OCI-LY3 (cell line): ENCODE measurements at regions not wholly inside any gene's neighbourhood (a gene's known extent, or its start where the extent isn't known, plus 50 kb on each side); places are given as distances from the start of the nearest gene placed in this dataset.

Experiments
- H2AFZ ChIP-seq: fragments of 200-600, 300-600 bp; shearing (Covaris generic); 2 replicates; pipeline ENCODE4 v1.6.0; 2014; ENCODE audit warnings: antibody characterized with exemption, low read depth, low read length
- H3K27ac ChIP-seq: fragments of 200-600, 300-600 bp; sonication (generic); 2 replicates; pipeline ENCODE4 v1.5.1; 2014; ENCODE audit warnings: mild to moderate bottlenecking, low read length, moderate library complexity, mixed read lengths
- H3K27me3 ChIP-seq: fragments of 200-600, 300-600 bp; sonication (generic); 2 replicates; pipeline ENCODE4 v1.6.1; 2014; ENCODE audit warnings: low read depth, low read length, mixed read lengths
- H3K36me3 ChIP-seq: fragments of 200-600, 300-600 bp; sonication (generic); replicated peaks from 2 replicates; pipeline ENCODE3; 2014; ENCODE audit warnings: low read depth, low read length, mixed read lengths
- H3K4me1 ChIP-seq: fragments of 300-600, 200-600 bp; sonication (generic); 2 replicates; pipeline ENCODE4 v1.6.1; 2014; ENCODE audit warnings: low read length, mixed read lengths
- H3K4me2 ChIP-seq: fragments of 200-600, 300-600 bp; sonication (generic); 2 replicates; pipeline ENCODE4 v1.6.1; 2014; ENCODE audit warnings: low read length, mixed read lengths
- H3K4me3 ChIP-seq: fragments of 300-600, 200-600 bp; sonication (generic); 2 replicates; pipeline ENCODE4 v1.5.1; 2014; ENCODE audit warnings: antibody characterized with exemption, mild to moderate bottlenecking, low read length, moderate library complexity
- H3K79me2 ChIP-seq: fragments of 300-600, 200-600 bp; shearing (Covaris generic); 2 replicates; pipeline ENCODE4 v1.6.1; 2014; ENCODE audit warnings: mild to moderate bottlenecking, low read length, mixed read lengths
- H3K9ac ChIP-seq: fragments of 300-600, 200-600 bp; shearing (Covaris generic); 2 replicates; pipeline ENCODE4 v1.6.0; 2014; ENCODE audit warnings: mild to moderate bottlenecking, low read length, moderate library complexity
- H3K9me3 ChIP-seq: fragments of 200-600, 300-600 bp; shearing (Covaris generic); 2 replicates; pipeline ENCODE4 v1.6.1; 2014; ENCODE audit warnings: low read length, mixed read lengths; ENCODE audit not compliant: insufficient read depth
- H4K20me1 ChIP-seq: fragments of 200-600, 300-600 bp; sonication (generic); 2 replicates; pipeline ENCODE4 v1.6.1; 2016; ENCODE audit warnings: low read length, mixed read lengths; ENCODE audit not compliant: insufficient read depth
- EZH2phosphoT487 ChIP-seq: fragments of 200-600 bp; shearing (Covaris generic); IDR thresholded peaks from 2 replicates; pipeline ENCODE4 v1.6.1; 2018; ENCODE audit warnings: antibody characterized with exemption, mixed run types, low read depth
- TF ChIP-seq, protein P1 (sequence below): fragments of 200-600, 300-600 bp; sonication (generic); IDR thresholded peaks from 2 replicates; pipeline ENCODE4 v1.5.1; 2014; ENCODE audit warnings: antibody characterized with exemption, low read length, low read depth

DNA sequence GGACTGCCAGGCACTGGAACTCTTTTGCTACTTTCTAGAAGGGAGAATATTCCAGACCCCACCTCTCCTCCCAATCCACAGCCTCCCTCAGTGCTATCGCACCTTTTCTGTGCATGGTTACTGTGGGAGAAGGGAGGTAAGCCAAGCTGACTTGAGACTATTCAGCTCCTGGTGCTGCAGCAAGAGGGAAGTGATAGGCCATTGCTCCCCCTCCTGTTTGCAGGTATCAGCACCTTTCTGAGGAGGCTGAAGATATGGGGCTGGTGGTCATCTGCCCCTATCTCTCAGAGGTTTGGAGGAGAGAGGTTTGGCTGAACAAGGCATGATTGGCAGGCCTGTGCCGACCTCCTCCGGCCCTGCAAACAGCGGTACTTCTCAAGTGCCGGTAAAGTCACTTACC is 103.3 kb upstream of the GATB start:
- Histone ChIP-seq H3K36me3 (peaks cover 2% of the 10 kb centered on the region), H2AFZ (no peak overlapping the region; the same call in 1 of the 2 replicates), H3K4me2 (no peak overlapping the region)

DNA sequence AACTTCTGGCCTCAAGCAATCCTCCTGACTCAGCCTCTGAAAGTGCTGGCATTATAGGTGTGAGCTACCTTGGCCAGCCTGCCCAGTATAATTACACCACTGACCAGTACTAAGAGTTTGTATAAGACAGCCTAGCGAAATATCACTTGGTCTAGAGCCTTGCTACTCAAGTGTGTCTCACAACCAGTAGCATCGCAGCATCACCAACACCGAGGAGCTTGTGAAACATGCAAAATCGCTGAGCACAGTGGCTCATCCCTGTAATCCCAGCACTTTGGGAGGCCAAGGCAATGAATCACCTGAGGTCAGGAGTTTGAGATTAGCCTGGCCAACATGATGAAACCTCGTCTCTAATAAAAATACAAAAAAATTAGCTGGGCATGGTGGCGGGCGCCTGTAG is 102.0 kb upstream of the GATB start:
- Histone ChIP-seq H3K79me2 (no peaks in the 10 kb centered on the region), H3K36me3 (peaks cover 2% of the 10 kb centered on the region), H3K9ac (no peak overlapping the region), H4K20me1 (no peaks in the 10 kb centered on the region), H3K27me3 (peaks cover 12% of the 10 kb centered on the region; the same call in 1 of the 2 replicates), H2AFZ (no peak overlapping the region), H3K27ac (no peak overlapping the region), H3K4me2 (no peak overlapping the region), H3K4me3 (no peak overlapping the region), H3K9me3 (peaks cover 5% of the 10 kb centered on the region; the same call in 1 of the 2 replicates), H3K4me1 (peaks cover 16% of the 10 kb centered on the region)
- TF ChIP-seq, protein P1, sequence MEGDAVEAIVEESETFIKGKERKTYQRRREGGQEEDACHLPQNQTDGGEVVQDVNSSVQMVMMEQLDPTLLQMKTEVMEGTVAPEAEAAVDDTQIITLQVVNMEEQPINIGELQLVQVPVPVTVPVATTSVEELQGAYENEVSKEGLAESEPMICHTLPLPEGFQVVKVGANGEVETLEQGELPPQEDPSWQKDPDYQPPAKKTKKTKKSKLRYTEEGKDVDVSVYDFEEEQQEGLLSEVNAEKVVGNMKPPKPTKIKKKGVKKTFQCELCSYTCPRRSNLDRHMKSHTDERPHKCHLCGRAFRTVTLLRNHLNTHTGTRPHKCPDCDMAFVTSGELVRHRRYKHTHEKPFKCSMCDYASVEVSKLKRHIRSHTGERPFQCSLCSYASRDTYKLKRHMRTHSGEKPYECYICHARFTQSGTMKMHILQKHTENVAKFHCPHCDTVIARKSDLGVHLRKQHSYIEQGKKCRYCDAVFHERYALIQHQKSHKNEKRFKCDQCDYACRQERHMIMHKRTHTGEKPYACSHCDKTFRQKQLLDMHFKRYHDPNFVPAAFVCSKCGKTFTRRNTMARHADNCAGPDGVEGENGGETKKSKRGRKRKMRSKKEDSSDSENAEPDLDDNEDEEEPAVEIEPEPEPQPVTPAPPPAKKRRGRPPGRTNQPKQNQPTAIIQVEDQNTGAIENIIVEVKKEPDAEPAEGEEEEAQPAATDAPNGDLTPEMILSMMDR = no peak
- no peak for TF ChIP-seq EZH2phosphoT487

More for the DNA sequence above, 103.3 kb upstream of the GATB start:
- H3K4me3 ChIP-seq = no peak overlapping the region
- no peak overlapping the region for H3K27ac ChIP-seq
- H3K9me3 ChIP-seq = peaks cover 7% of the 10 kb centered on the region; the same call in 1 of the 2 replicates
- no peak overlapping the region for H3K9ac ChIP-seq
- peaks cover 6% of the 10 kb centered on the region; the same call in 1 of the 2 replicates for H3K27me3 ChIP-seq
- H4K20me1 ChIP-seq = no peaks in the 10 kb centered on the region
- peaks cover 16% of the 10 kb centered on the region for H3K4me1 ChIP-seq
- H3K79me2 ChIP-seq = no peaks in the 10 kb centered on the region
- TF ChIP-seq, protein P1 = peak; percentile 21; the same call in 1 of the 2 replicates
- no peak for TF ChIP-seq EZH2phosphoT487

DNA sequence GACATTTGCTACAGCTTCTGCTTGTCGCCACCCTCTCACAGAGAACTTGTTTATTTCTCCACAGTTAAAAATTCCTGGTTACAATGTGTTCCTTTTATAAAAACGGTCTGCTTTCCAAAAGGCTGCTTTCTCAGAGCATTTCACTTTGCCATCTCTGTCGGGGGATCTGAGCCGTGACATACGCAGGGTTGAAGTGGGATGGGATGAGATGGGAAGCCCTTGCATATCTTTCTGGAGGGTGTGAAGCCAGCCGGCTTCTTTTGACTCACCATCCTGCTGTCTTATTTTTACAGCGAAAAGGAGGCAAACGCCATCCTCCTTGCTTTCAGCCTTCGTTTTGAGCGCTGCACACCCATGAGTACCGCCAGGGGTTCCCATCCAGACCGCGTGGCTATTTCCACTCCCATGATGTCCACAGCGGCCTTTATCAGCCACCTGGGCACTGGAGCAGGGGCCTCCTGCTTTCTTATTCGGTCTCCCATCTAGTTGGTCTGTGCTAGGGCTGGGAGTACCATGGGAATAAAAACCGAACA is 99.8 kb upstream of the GATB start:
- no peak overlapping the region for H3K9ac ChIP-seq
- TF ChIP-seq EZH2phosphoT487 = no peak
- TF ChIP-seq, protein P1 = no peak
- no peaks in the 10 kb centered on the region for H3K36me3 ChIP-seq
- peaks cover 10% of the 10 kb centered on the region for H3K4me1 ChIP-seq
- H3K4me3 ChIP-seq = no peak overlapping the region
- peaks cover 12% of the 10 kb centered on the region; the same call in 1 of the 2 replicates for H3K27me3 ChIP-seq
- no peaks in the 10 kb centered on the region for H3K79me2 ChIP-seq
- no peak overlapping the region for H2AFZ ChIP-seq
- no peaks in the 10 kb centered on the region for H4K20me1 ChIP-seq
- H3K27ac ChIP-seq = no peak overlapping the region
- H3K4me2 ChIP-seq = no peak overlapping the region
- H3K9me3 ChIP-seq = 0 out of 2 replicates have a peak, but pooled peaks cover 2% of the 10 kb centered on the region

DNA sequence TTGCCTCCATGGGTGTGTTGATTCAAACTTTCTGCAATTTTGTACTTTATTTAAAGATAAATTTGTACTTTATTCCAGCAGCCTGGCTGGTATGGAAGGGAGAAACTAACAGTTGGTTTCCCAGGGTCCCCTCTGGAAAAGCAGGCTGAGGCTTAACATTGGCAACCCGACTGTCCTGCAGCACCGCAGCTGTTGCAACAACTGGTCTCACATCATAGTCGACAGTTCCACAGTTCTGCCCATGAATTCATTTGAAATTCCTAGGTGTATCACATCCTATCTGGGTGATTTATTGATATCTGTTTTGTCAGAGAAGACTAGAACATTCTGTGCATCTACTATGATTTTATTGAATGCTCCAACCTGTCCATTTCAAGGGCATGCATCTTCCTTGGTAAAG is 98.8 kb upstream of the GATB start:
- no peaks in the 10 kb centered on the region for H3K79me2 ChIP-seq
- H3K36me3 ChIP-seq = no peaks in the 10 kb centered on the region
- no peak overlapping the region for H3K4me3 ChIP-seq
- no peak for TF ChIP-seq EZH2phosphoT487
- TF ChIP-seq, protein P1 = no peak
- H3K9ac ChIP-seq = no peak overlapping the region
- H2AFZ ChIP-seq = no peak overlapping the region
- no peak overlapping the region for H3K27ac ChIP-seq
- 0 out of 2 replicates have a peak, but pooled peaks cover 2% of the 10 kb centered on the region for H3K9me3 ChIP-seq
- H3K27me3 ChIP-seq = peaks cover 12% of the 10 kb centered on the region; the same call in 1 of the 2 replicates
- no peak overlapping the region for H3K4me2 ChIP-seq
- no peaks in the 10 kb centered on the region for H4K20me1 ChIP-seq
- peaks cover 1% of the 10 kb centered on the region for H3K4me1 ChIP-seq
